Spinal cord (tissue), 9 donors: ENCODE measurements at regions not wholly inside any gene's neighbourhood (a gene's known extent, or its start where the extent isn't known, plus 50 kb on each side); places are given as distances from the start of the nearest gene placed in this dataset.
"Not testable (repeated sequence)": the region's sequence is repeated elsewhere in the genome, so short reads cannot be mapped to it uniquely, and the experiment has no call there.

Experiments used
- DNase-seq, 6 donors: peaks; one replicate each; pipeline versions ENCODE4 v3.0.0 to v3.0.0-alpha.2; 2013 to 2015; ENCODE audit warnings: low spot score in 6 of 6, low read depth in 4 of 6
- H3K27ac ChIP-seq: one replicate; pipeline ENCODE4 v1.5.1; 2013; ENCODE audit warnings: low read depth, low read length, control low read depth
- H3K27me3 ChIP-seq: one replicate; pipeline ENCODE4 v1.6.1; 2013; ENCODE audit warnings: low read length; ENCODE audit not compliant: control insufficient read depth, insufficient read depth
- H3K36me3 ChIP-seq: one replicate; pipeline ENCODE4 v1.6.1; 2013; ENCODE audit warnings: low read length; ENCODE audit not compliant: control insufficient read depth, insufficient read depth
- H3K4me1 ChIP-seq: one replicate; pipeline ENCODE4 v1.6.1; 2013; ENCODE audit warnings: low read length; ENCODE audit not compliant: control insufficient read depth, insufficient read depth
- H3K4me3 ChIP-seq: one replicate; pipeline ENCODE4 v1.5.1; 2013; ENCODE audit warnings: low read depth, low read length, control low read depth
- H3K9me3 ChIP-seq: one replicate; pipeline ENCODE4 v1.6.1; 2013; ENCODE audit warnings: low read length; ENCODE audit not compliant: control insufficient read depth, insufficient read depth
- WGBS: methylation state at CpG from one replicate; pipeline ENCODE4 v1.1.5; 2013; ENCODE audit warnings: missing lambda C conversion rate; ENCODE audit not compliant: insufficient coverage; 5-methylcytosine and 5-hydroxymethylcytosine counted together
- donor health status: healthy.

- 80% methylated on average over 2 of the region's 4 CpGs for WGBS
Observed at GRCh38 chr6:170144571-170145271, 146.2 kb downstream of the DLL1 start.

GRCh38 chr6:170143401-170144150 is 147.3 kb downstream of the DLL1 start:
- no peaks in the 10 kb centered on the region for H3K36me3 ChIP-seq
- WGBS: 78% methylated on average over 12 of the region's 14 CpGs
- no peak overlapping the region for H3K4me3 ChIP-seq
- H3K27me3 ChIP-seq: no peaks in the 10 kb centered on the region
- H3K9me3 ChIP-seq: no peaks in the 10 kb centered on the region
- H3K27ac ChIP-seq: no peak overlapping the region
- H3K4me1 ChIP-seq: peaks cover 22% of the 10 kb centered on the region
- DNase-seq: no peak

More at GRCh38 chr6:170144571-170145271, 146.2 kb downstream of the DLL1 start:
- Histone ChIP-seq H3K27me3 (no peaks in the 10 kb centered on the region), H3K36me3 (no peaks in the 10 kb centered on the region), H3K9me3 (no peaks in the 10 kb centered on the region), H3K4me3 (no peak overlapping the region), H3K4me1 (peaks cover 21% of the 10 kb centered on the region), H3K27ac (no peak overlapping the region)
- DNase-seq: no peak

- H3K27ac ChIP-seq: no peak overlapping the region
- no peaks in the 10 kb centered on the region for H3K36me3 ChIP-seq
- no peak for DNase-seq
- WGBS: 90% methylated on average over 6 of the region's 7 CpGs
- peaks cover 21% of the 10 kb centered on the region for H3K4me1 ChIP-seq
- H3K27me3 ChIP-seq: no peaks in the 10 kb centered on the region
- no peak overlapping the region for H3K4me3 ChIP-seq
- no peaks in the 10 kb centered on the region for H3K9me3 ChIP-seq
Observed at GRCh38 chr6:170142559-170142958, 148.3 kb downstream of the DLL1 start.

- not testable (repeated sequence) for H3K4me3 ChIP-seq, H3K36me3 ChIP-seq, DNase-seq, H3K9me3 ChIP-seq, H3K27me3 ChIP-seq, H3K27ac ChIP-seq
- H3K4me1 ChIP-seq: peaks cover 20% of the 10 kb centered on the region
- WGBS: 98% methylated on average over 3 of the region's 10 CpGs
Observed at GRCh38 chr6:170141061-170141460, 149.8 kb downstream of the DLL1 start.

- no peak for DNase-seq
- 94% methylated on average over 6 of the region's 13 CpGs for whole genome bisulfite sequencing
- Histone ChIP-seq H3K4me1 (peaks cover 20% of the 10 kb centered on the region), H3K9me3 (no peaks in the 10 kb centered on the region), H3K4me3 (no peak overlapping the region), H3K27me3 (no peaks in the 10 kb centered on the region), H3K27ac (no peak overlapping the region), H3K36me3 (no peaks in the 10 kb centered on the region)
Observed at GRCh38 chr6:170140129-170140528, 150.7 kb downstream of the DLL1 start.

GRCh38 chr6:170139531-170139930 is 151.3 kb downstream of the DLL1 start:
- Histone ChIP-seq H3K4me3 (no peak overlapping the region), H3K27me3 (no peaks in the 10 kb centered on the region), H3K9me3 (no peaks in the 10 kb centered on the region), H3K27ac (no peak overlapping the region), H3K36me3 (no peaks in the 10 kb centered on the region), H3K4me1 (peaks cover 20% of the 10 kb centered on the region)
- 95% methylated on average over 22 of the region's 22 CpGs for WGBS
- DNase-seq: no peak

- H3K4me1 ChIP-seq: peaks cover 20% of the 10 kb centered on the region
- H3K27ac ChIP-seq, H3K36me3 ChIP-seq, H3K4me3 ChIP-seq, H3K9me3 ChIP-seq, H3K27me3 ChIP-seq, DNase-seq: not testable (repeated sequence)
- 94% methylated on average over 24 of the region's 24 CpGs for WGBS
Observed at GRCh38 chr6:170139046-170139445, 151.8 kb downstream of the DLL1 start.

- no peaks in the 10 kb centered on the region for H3K9me3 ChIP-seq
- H3K4me3 ChIP-seq: no peak overlapping the region
- 89% methylated on average over 40 of the region's 40 CpGs for WGBS
- peak overlapping the region; percentile 69 for H3K27ac ChIP-seq
- H3K36me3 ChIP-seq: no peaks in the 10 kb centered on the region
- peaks cover 26% of the 10 kb centered on the region for H3K4me1 ChIP-seq
- no peaks in the 10 kb centered on the region for H3K27me3 ChIP-seq
- DNase-seq: no peak
Observed at GRCh38 chr6:170137911-170138910, 152.7 kb downstream of the DLL1 start.

- H3K27me3 ChIP-seq: no peaks in the 10 kb centered on the region
- peak in 2 of 6 donors; percentile 21 to 32 for DNase-seq
- H3K4me1 ChIP-seq: peaks cover 26% of the 10 kb centered on the region
- H3K4me3 ChIP-seq: no peak overlapping the region
- no peaks in the 10 kb centered on the region for H3K36me3 ChIP-seq
- 84% methylated on average over 49 of the region's 50 CpGs for WGBS
- peak overlapping the region; percentile 64 for H3K27ac ChIP-seq
- no peaks in the 10 kb centered on the region for H3K9me3 ChIP-seq
Observed at GRCh38 chr6:170137176-170137891, 153.5 kb downstream of the DLL1 start.
